IMR-90 (cell line): ENCODE measurements at regions not wholly inside any gene's neighbourhood (a gene's known extent, or its start where the extent isn't known, plus 50 kb on each side); places are given as distances from the start of the nearest gene placed in this dataset.

ENCODE experiments used
- ATAC-seq: fragments of 200-7000 bp; cut with Tn5 transposase; 2 replicates; pipeline ENCODE4 v1.9.1; 2020; ENCODE audit warnings: low read depth, mild to moderate bottlenecking, moderate library complexity
- BruUV-seq: library from RNA; stranded (reverse); fragments of 400-500 nt; replicated peaks from 2 replicates; lab custom pipeline; 2021; lab: Mats Ljungman, UMichigan
- CTCF ChIA-PET: fragments of 300-600 bp; formaldehyde crosslinking; extraction: SDS; loops from one replicate; lab custom pipeline; 2021; ENCODE audit warnings: antibody characterized with exemption; lab: Yijun Ruan, JAX
- POLR2A ChIA-PET: fragments of 300-600 bp; sonication (Branson Sonifier 250); formaldehyde crosslinking; loops from one replicate; lab custom pipeline; 2022; ENCODE audit warnings: antibody characterized with exemption; ENCODE audit not compliant: unreplicated experiment; lab: Charles Lee
- DNase-seq: peaks from one replicate; pipeline ENCODE4 v3.0.0; 2013
- H2AFZ ChIP-seq: replicated peaks from 2 replicates; pipeline ENCODE3; 2013; ENCODE audit warnings: low read length, mild to moderate bottlenecking; ENCODE audit not compliant: poor library complexity
- H2AK5ac ChIP-seq: 2 replicates; pipeline ENCODE4 v1.6.1; 2013; ENCODE audit warnings: low read depth, low read length, inconsistent platforms
- H2AK9ac ChIP-seq: replicated peaks from 2 replicates; pipeline ENCODE3; 2013; ENCODE audit warnings: mild to moderate bottlenecking, low read depth, low read length, moderate library complexity; ENCODE audit not compliant: poor library complexity
- H2BK120ac ChIP-seq: 2 replicates; pipeline ENCODE4 v1.6.1; 2013; ENCODE audit warnings: low read depth, low read length, inconsistent platforms
- H2BK15ac ChIP-seq: 3 replicates; pipeline ENCODE4 v1.6.1; 2013; ENCODE audit warnings: low read depth, low read length, inconsistent platforms
- H2BK20ac ChIP-seq: 2 replicates; pipeline ENCODE4 v1.6.1; 2013; ENCODE audit warnings: low read depth, mild to moderate bottlenecking, inconsistent platforms, low read length, moderate library complexity
- H2BK5ac ChIP-seq: 2 replicates; pipeline ENCODE4 v1.6.1; 2013; ENCODE audit warnings: mild to moderate bottlenecking, low read depth, low read length, inconsistent platforms; ENCODE audit not compliant: poor library complexity, severe bottlenecking
- H3K14ac ChIP-seq: replicated peaks from 2 replicates; pipeline ENCODE4 v1.6.1; 2013; ENCODE audit warnings: low read depth, low read length, inconsistent platforms
- H3K18ac ChIP-seq: 2 replicates; pipeline ENCODE4 v1.6.1; 2013; ENCODE audit warnings: low read depth, low read length, control low read depth
- H3K23ac ChIP-seq: 2 replicates; pipeline ENCODE4 v1.6.1; 2013; ENCODE audit warnings: low read depth, low read length, inconsistent platforms
- H3K27ac ChIP-seq: 2 replicates; pipeline ENCODE4 v1.5.1; 2013; ENCODE audit warnings: mild to moderate bottlenecking, control low read depth, low read length; ENCODE audit not compliant: insufficient read depth
- H3K27me3 ChIP-seq: 2 replicates; pipeline ENCODE4 v1.6.1; 2013; ENCODE audit warnings: low read length; ENCODE audit not compliant: control insufficient read depth, insufficient read depth
- H3K36me3 ChIP-seq: 2 replicates; pipeline ENCODE4 v1.6.1; 2013; ENCODE audit warnings: low read length, mixed read lengths; ENCODE audit not compliant: control insufficient read depth, insufficient read depth
- H3K4ac ChIP-seq: 2 replicates; pipeline ENCODE4 v1.6.1; 2013; ENCODE audit warnings: low read depth, low read length, inconsistent platforms
- H3K4me1 ChIP-seq: 2 replicates; pipeline ENCODE4 v1.6.1; 2013; ENCODE audit warnings: low read length, mixed read lengths; ENCODE audit not compliant: control insufficient read depth, insufficient read depth
- H3K4me2 ChIP-seq: 2 replicates; pipeline ENCODE4 v1.6.1; 2013; ENCODE audit warnings: low read depth, mild to moderate bottlenecking, control low read depth, low read length, moderate library complexity
- H3K4me3 ChIP-seq: 2 replicates; pipeline ENCODE4 v1.5.1; 2013; ENCODE audit warnings: low read depth, mild to moderate bottlenecking, control low read depth, low read length, moderate library complexity; ENCODE audit not compliant: insufficient read depth
- H3K56ac ChIP-seq: 2 replicates; pipeline ENCODE4 v1.6.1; 2013; ENCODE audit warnings: low read length, inconsistent platforms; ENCODE audit not compliant: insufficient read depth; ENCODE audit errors: extremely low read depth
- H3K79me1 ChIP-seq, 2 experiments: 2 replicates each; pipeline ENCODE4 v1.6.1; 2013; ENCODE audit warnings: low read length in 2 of 2, inconsistent platforms in 1 of 2, low read depth in 1 of 2
- H3K9ac ChIP-seq: 2 replicates; pipeline ENCODE4 v1.6.1; 2013; ENCODE audit warnings: low read depth, low read length, control low read depth
- H3K9me1 ChIP-seq: 2 replicates; pipeline ENCODE4 v1.6.1; 2013; ENCODE audit warnings: low read length, inconsistent platforms; ENCODE audit not compliant: insufficient read depth
- H3K9me3 ChIP-seq: 2 replicates; pipeline ENCODE4 v1.6.1; 2013; ENCODE audit warnings: low read length; ENCODE audit not compliant: control insufficient read depth, insufficient read depth
- H4K20me1 ChIP-seq: 2 replicates; pipeline ENCODE4 v1.6.1; 2013; ENCODE audit warnings: low read length, inconsistent platforms; ENCODE audit not compliant: insufficient read depth
- H4K5ac ChIP-seq: 2 replicates; pipeline ENCODE4 v1.6.1; 2013; ENCODE audit warnings: mild to moderate bottlenecking, low read depth, low read length, control low read depth
- H4K8ac ChIP-seq, 2 experiments: 2 replicates each; pipeline ENCODE4 v1.6.1; 2013; ENCODE audit warnings: low read depth in 2 of 2, low read length in 2 of 2, control low read depth in 1 of 2, inconsistent platforms in 1 of 2
- H4K91ac ChIP-seq: 2 replicates; pipeline ENCODE4 v1.6.1; 2013; ENCODE audit warnings: low read depth, low read length, inconsistent platforms; ENCODE audit not compliant: insufficient read depth
- CEBPB ChIP-seq: IDR thresholded peaks from 2 replicates; pipeline ENCODE4 v1.6.1; 2012; ENCODE audit warnings: low read depth, low read length, improper control_type of control experiment
- CHD1 ChIP-seq: IDR thresholded peaks from 2 replicates; pipeline ENCODE4 v1.6.1; 2012; ENCODE audit warnings: low read depth, low read length, improper control_type of control experiment
- MAFK ChIP-seq: IDR thresholded peaks from 2 replicates; pipeline ENCODE4 v1.6.1; 2012; ENCODE audit warnings: low read depth, low read length, improper control_type of control experiment
- RFX5 ChIP-seq: IDR thresholded peaks from 2 replicates; pipeline ENCODE4 v1.8.0; 2012; ENCODE audit warnings: low read depth, mild to moderate bottlenecking, low read length, moderate library complexity
- SMC3 ChIP-seq: fragments of 150-350 bp; IDR thresholded peaks from 2 replicates; pipeline ENCODE4 v1.6.1; 2016; ENCODE audit warnings: low read depth, mild to moderate bottlenecking, antibody characterized with exemption, low read length, moderate library complexity
- USF2 ChIP-seq: fragments of 150-350 bp; IDR thresholded peaks from 2 replicates; pipeline ENCODE4 v1.6.1; 2017; ENCODE audit warnings: mild to moderate bottlenecking, antibody characterized with exemption, low read length, low read depth
- WGBS, 2 experiments: methylation state at CpG; one replicate each; pipeline versions ENCODE4 v1.1.5 to v1.1.7; 2013; ENCODE audit warnings: missing lambda C conversion rate in 2 of 2; ENCODE audit not compliant: insufficient read length in 1 of 2; ENCODE audit errors: extremely low coverage in 2 of 2; 5-methylcytosine and 5-hydroxymethylcytosine counted together
- dilution Hi-C: fragments of 300-500 bp; cut with HindIII; formaldehyde crosslinking; loops from one replicate; pipeline ENCODE4 v1.14.3; 2018; ENCODE audit warnings: low sequenced_read_pairs; ENCODE audit not compliant: unreplicated experiment
- in situ Hi-C: fragments of 300-500 bp; cut with MboI; formaldehyde crosslinking; loops from 3 replicates; pipeline ENCODE4 v1.14.3; 2019; ENCODE audit warnings: low sequenced_read_pairs, inconsistent platforms, mixed read lengths
- intact Hi-C: fragments of 100-400 bp; cut with micrococcal nuclease; formaldehyde crosslinking; loops from 2 replicates; pipeline ENCODE4 v1.10.0; 2022
- TF ChIP-seq, protein P1 (sequence below): conservative IDR thresholded peaks from 2 replicates; pipeline ENCODE4 v1.5.1; 2012; ENCODE audit warnings: mild to moderate bottlenecking, low read depth, low read length, improper control_type of control experiment

DNA sequence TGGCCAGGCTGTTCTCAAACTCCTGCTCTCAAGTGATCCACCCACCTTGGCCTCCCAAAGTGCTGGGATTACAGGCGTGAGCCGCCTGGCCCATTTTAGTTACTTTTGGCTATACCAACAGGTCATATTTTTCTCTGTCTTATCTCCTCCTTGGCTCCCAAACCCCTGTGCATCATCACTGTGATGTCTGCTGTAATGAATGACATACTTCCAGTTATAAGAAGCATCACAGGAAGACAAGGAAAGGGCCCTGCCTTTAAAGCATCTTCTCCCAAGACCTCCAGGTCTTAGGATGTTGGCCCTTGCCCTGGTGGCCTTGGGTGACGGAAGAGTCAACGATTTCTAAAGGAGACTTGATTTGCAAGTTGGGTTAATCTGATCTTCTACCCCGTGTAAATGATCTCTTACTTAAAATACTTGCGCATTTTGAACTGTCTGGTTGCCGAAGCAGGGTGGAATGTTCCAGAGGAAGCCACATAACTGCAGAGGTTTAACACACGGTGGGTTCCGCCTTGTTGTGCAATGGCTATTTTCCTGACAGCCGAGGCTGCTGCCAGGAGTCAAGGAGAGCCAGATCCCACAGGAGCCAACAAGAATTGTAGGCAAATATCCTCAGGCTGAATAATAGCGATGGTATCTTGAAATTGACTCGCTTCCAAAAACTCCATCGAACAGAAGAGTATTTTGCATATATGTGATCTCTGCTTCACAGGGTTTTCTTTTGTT is 55.7 kb upstream of the PLXNC1 start:
- Histone ChIP-seq H2AK5ac (peak overlapping the region; percentile 11; the same call in 1 of the 2 replicates), H3K36me3 (no peaks in the 10 kb centered on the region), H2BK15ac (no peak overlapping the region), H3K56ac (no peak overlapping the region), H3K9me1 (no peaks in the 10 kb centered on the region), H2AFZ (peak overlapping the region; percentile 56), H3K18ac (no peak overlapping the region), H3K4me3 (no peak overlapping the region), H2BK20ac (no peak overlapping the region), H4K20me1 (no peaks in the 10 kb centered on the region), H4K8ac (no peak overlapping the region), H3K4me1 (no peaks in the 10 kb centered on the region; the same call in 1 of the 2 replicates), H3K4me2 (no peak overlapping the region), H4K5ac (no peak overlapping the region), H2BK5ac (no peak overlapping the region), H3K9ac (no peak overlapping the region), H2AK9ac (peak overlapping the region; percentile 55), H2BK120ac (no peak overlapping the region), H3K14ac (no peak overlapping the region), H3K27ac (no peak overlapping the region), H3K4ac (no peak overlapping the region), H3K23ac (no peak overlapping the region), H3K27me3 (no peaks in the 10 kb centered on the region), H3K9me3 (no peaks in the 10 kb centered on the region), H3K79me1 (no peaks in the 10 kb centered on the region), H4K91ac (no peak overlapping the region)
- ChIA-PET POLR2A (no interaction called here), CTCF (no interaction called here)
- DNase-seq (peak; percentile 25), ATAC-seq (no peak)
- in situ Hi-C loops, result no loop called here
- dilution Hi-C loops, result no loop called here
- BruUV-seq, result no TSS peak
- intact Hi-C loops, result no loop called here
- WGBS, 2 experiments, result no CpG with 5 or more reads among the region's 13 CpGs
- TF ChIP-seq RFX5 (no peak), CEBPB (0 out of 2 replicates have a peak, but pooled peaks have one; percentile 21), USF2 (no peak), MAFK (no peak), CHD1 (no peak), SMC3 (no peak)
- TF ChIP-seq, protein P1, sequence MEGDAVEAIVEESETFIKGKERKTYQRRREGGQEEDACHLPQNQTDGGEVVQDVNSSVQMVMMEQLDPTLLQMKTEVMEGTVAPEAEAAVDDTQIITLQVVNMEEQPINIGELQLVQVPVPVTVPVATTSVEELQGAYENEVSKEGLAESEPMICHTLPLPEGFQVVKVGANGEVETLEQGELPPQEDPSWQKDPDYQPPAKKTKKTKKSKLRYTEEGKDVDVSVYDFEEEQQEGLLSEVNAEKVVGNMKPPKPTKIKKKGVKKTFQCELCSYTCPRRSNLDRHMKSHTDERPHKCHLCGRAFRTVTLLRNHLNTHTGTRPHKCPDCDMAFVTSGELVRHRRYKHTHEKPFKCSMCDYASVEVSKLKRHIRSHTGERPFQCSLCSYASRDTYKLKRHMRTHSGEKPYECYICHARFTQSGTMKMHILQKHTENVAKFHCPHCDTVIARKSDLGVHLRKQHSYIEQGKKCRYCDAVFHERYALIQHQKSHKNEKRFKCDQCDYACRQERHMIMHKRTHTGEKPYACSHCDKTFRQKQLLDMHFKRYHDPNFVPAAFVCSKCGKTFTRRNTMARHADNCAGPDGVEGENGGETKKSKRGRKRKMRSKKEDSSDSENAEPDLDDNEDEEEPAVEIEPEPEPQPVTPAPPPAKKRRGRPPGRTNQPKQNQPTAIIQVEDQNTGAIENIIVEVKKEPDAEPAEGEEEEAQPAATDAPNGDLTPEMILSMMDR, result no peak
